ENCODE measurements at regions not wholly inside any gene's neighbourhood (a gene's known extent, or its start where the extent isn't known, plus 50 kb on each side); places are given as distances from the start of the nearest gene placed in this dataset.

DNA sequence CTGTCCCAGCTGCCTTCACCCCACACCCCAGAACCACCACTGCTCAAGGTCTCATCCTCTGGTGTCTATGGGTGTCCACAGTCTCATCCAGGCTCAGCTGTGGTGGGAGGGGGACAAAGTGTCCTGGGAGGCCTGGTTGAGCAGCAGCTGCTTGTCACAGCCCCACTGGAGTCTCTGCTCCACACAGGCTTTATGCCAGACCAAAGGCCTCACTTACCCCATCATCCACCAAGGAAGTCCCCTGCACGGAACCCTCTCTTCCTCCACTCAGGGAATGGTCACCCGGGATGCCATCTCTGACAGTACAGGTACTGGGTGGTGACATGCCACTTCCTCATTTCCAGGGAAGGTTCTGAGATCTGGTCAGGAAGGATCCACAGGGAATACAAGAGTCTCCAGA lies 925.4 kb upstream of the ZNF722 start:
- ATAC-seq: no peak
- Histone ChIP-seq H3F3A (replicated peaks; ENCODE audit: low read depth) (no peaks in the 10 kb centered on the region), H3K4me3 (no peak overlapping the region), H3K27ac (ENCODE audit: low read depth) (no peak overlapping the region), H3K4me1 (ENCODE audit: insufficient read depth) (no peaks in the 10 kb centered on the region), H2AFZ (no peak overlapping the region), H4K20me1 (replicated peaks; ENCODE audit: insufficient read depth) (no peaks in the 10 kb centered on the region), H3K4me2 (no peak overlapping the region), H3K27me3 (ENCODE audit: insufficient read depth) (no peaks in the 10 kb centered on the region), H3K9me2 (ENCODE audit: insufficient read depth) (no peaks in the 10 kb centered on the region), H3K79me2 (replicated peaks; ENCODE audit: insufficient read depth) (no peaks in the 10 kb centered on the region), H3K36me3 (ENCODE audit: insufficient read depth) (0 out of 2 replicates have a peak, but pooled peaks cover 3% of the 10 kb centered on the region)
- Mint-ChIP-seq H3K36me3 (ENCODE audit: low read depth) (peaks cover 41% of the 10 kb centered on the region), H3K27me3 (ENCODE audit: insufficient read depth, low read depth, poor library complexity) (peaks cover 4% of the 10 kb centered on the region), H3K9me3 (peaks cover 100% of the 10 kb centered on the region), H3K27ac (no peak overlapping the region), H3K4me3 (no peak overlapping the region), H3K4me1 (no peaks in the 10 kb centered on the region)
- DNase-seq (ENCODE audit: low spot score): no peak
- TF ChIP-seq STAT1 (IDR thresholded peaks at IDR 0.05; ENCODE audit: unreplicated experiment) (no peak), EZH2phosphoT487 (IDR thresholded peaks at IDR 0.05; ENCODE audit: unreplicated experiment) (no peak), ZNF462 (CRISPR knock-in tag; IDR thresholded peaks at IDR 0.05) (no peak), NANOG (IDR thresholded peaks at IDR 0.05; ENCODE audit: borderline replicate concordance) (no peak)

GRCh38 chr7:63073736-63074135 lies 924.9 kb upstream of the ZNF722 start:
- peaks cover 100% of the 10 kb centered on the region for H3K9me3 Mint-ChIP-seq
- Histone ChIP-seq H3K9me2 (ENCODE audit: insufficient read depth) (no peaks in the 10 kb centered on the region), H3K4me2 (no peak overlapping the region), H3K27me3 (ENCODE audit: insufficient read depth) (no peaks in the 10 kb centered on the region), H3K27ac (ENCODE audit: low read depth) (no peak overlapping the region), H2AFZ (no peak overlapping the region), H3F3A (replicated peaks; ENCODE audit: low read depth) (no peaks in the 10 kb centered on the region), H3K4me3 (no peak overlapping the region), H3K79me2 (replicated peaks; ENCODE audit: insufficient read depth) (no peaks in the 10 kb centered on the region), H3K4me1 (ENCODE audit: insufficient read depth) (no peaks in the 10 kb centered on the region), H4K20me1 (replicated peaks; ENCODE audit: insufficient read depth) (no peaks in the 10 kb centered on the region), H3K36me3 (ENCODE audit: insufficient read depth) (0 out of 2 replicates have a peak, but pooled peaks cover 3% of the 10 kb centered on the region)
- TF ChIP-seq STAT1 (IDR thresholded peaks at IDR 0.05; ENCODE audit: unreplicated experiment): no peak
- H3K27me3 Mint-ChIP-seq (ENCODE audit: insufficient read depth, low read depth, poor library complexity): peaks cover 4% of the 10 kb centered on the region
- H3K4me1 Mint-ChIP-seq: no peaks in the 10 kb centered on the region
- H3K27ac Mint-ChIP-seq: no peak overlapping the region
- no peak for ATAC-seq
- H3K4me3 Mint-ChIP-seq: no peak overlapping the region
- peaks cover 39% of the 10 kb centered on the region for H3K36me3 Mint-ChIP-seq (ENCODE audit: low read depth)
- no peak for DNase-seq (ENCODE audit: low spot score)
